ENCODE measurements at regions not wholly inside any gene's neighbourhood (a gene's known extent, or its start where the extent isn't known, plus 50 kb on each side); places are given as distances from the start of the nearest gene placed in this dataset.
A peak's percentile ranks its signal among the peaks of the same experiment; 100 is the strongest.

DNA sequence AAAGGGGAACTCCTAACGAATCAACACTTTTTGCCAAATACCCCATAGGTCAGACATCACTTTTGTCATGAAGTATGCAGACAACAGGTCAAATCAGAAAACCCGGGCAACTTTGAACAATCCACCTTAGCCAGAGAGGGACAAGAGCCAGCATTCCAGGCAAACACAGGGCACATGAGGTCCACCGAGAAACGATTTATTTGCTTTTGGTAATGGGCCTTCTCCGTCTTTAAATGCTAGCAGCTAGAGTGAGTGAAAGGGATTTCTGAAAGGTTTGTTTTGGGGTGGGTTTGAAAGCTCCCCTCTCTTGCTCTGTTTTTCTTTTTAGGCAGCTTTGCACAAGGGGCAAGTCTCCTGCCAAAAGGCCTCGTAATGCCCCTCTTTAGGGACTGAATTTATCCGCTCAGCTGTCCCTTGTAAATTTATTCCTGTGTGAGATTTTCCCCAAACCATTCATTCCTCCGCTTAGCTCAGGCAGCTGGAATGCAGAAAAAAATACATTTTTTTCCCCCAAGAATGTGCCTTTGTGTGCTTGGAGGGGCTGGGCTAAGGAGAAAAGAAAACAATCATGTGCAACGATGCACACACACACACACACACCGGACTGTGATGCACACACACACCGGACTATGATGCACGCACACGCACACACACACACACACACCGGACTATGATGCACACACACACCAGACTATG is 196.9 kb downstream of the SNX19 start:
- DNase-seq = no peak

DNA sequence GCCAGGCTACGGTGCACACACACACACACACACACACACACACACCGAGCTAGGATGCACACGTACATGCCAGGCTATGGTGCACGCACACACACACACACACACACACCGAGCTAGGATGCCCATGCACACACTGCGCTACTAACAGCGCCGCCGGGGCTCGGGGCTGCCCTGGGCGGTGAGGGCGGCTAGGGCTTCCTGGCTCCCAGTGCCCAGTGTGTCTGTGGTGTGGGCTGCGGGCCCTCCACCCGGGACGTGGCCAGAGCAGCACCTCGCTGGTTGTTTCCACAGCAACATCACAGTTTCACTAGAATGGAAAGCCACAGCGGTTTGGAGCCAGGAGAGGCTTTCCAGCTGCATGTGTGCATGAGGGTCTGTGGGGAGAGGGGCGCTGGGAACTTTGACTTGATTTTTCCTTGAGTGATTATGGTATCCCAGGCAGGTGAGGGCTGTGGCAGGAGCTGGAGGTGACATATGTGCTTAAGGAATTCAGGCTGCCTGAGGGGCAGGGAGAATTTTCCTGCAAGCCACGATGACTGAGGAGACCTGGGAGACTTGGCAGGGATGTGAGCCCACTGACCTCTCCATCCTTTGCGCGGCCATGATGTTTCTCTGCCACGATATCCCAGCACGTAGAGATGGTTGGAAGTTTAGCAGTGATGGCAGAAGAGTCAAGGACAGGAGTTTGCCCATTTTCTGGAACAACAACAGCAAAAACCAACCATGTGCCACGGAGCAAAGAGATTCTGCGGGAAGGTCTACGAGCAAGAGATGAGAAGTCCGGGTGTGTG is 195.9 kb downstream of the SNX19 start:
- no peak for DNase-seq

DNA sequence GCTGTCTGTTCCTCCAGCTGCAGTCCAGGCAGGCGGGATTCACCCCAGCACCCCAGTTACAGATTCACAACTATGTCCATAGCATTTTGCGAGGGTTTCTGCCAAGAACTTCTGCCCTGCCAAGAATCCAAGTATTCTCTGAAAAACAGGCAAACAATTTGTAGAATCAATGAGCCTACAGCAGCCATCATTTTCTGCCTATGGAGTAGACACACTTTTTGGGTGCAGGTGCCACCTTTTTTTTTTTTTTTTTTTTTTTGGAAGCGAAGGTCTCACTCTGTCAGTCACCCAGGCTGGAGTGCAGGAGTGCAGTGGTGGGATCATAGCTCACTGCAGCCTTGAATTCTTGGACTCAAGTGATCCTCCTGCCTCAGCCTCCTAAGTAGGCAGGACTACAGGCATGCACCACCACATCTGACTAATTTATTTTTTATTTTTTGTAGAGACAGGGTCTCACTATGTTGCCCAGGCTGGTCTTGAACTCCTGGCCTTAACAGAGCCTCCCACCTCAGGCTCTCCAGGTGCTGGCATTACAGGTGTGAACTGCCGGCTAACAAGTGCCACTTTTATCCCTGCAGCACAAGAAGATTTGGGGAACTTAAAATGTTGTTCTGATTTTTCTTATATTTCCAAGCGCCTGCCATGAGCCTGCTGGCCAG is 195.1 kb downstream of the SNX19 start:
- no peak for DNase-seq

DNA sequence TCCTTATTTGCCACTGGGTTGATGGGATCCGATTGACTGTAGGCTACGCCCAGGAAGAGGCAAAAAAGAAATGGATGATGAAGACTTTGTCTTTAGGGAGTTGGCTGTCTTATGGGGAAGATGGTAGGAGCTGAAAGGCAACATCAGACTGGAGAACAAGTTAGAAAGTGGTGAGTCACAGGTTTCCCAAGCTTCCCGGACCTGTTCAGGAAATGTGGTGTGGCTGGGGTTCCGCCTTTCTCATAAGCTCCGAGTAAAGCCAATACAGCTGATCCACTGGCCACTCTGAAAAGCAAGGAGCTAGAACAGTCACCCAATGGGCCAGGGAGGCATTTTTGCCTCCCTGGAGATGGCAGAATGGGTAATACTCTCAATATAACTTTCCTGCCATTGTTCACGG is 194.5 kb downstream of the SNX19 start:
- no peak for DNase-seq

- DNase-seq = no peak
Observed at GRCh38 chr11:130722401-130722800, 193.9 kb downstream of the SNX19 start.

- DNase-seq = no peak
Observed at GRCh38 chr11:130725421-130726233, 190.7 kb downstream of the SNX19 start.

DNA sequence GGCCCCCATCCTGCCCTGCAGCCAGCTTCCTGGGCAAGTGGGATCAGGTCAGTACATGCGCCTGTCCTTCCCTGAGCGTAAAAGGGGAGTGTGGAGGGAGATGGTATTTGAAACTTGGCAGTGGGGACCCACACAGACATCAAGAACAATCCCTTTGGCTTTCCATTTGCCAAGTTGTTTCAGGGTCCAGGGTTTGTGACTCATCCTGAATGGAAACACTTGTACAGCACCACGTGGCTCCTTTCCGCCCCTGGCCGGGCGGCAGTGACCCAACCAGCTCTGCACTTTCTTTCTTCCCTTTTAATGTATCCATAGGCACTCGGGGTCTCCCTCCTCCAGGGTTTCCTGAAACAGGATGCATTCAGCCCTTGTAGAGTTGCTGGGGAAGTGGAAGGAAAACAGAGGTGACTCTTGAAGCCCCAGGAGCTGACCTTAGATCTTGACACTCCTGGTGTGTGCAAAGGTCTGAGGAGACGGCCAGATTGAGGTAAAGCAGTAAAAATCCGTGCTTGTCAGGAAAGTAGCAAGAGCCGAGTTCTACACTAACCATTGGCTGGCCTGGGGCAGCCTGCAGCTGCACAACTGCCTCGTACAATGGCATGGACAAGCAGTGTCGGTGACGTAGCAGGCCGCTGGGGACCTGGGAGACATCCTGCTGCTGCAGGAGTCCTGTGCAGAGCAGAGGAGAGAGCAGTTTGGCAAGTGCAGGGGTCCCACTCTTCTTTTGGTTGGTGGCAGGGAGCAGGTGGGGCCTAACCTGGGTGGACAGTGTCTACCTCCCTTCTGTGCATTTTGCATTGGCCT is 189.8 kb downstream of the SNX19 start:
- no peak for DNase-seq

DNA sequence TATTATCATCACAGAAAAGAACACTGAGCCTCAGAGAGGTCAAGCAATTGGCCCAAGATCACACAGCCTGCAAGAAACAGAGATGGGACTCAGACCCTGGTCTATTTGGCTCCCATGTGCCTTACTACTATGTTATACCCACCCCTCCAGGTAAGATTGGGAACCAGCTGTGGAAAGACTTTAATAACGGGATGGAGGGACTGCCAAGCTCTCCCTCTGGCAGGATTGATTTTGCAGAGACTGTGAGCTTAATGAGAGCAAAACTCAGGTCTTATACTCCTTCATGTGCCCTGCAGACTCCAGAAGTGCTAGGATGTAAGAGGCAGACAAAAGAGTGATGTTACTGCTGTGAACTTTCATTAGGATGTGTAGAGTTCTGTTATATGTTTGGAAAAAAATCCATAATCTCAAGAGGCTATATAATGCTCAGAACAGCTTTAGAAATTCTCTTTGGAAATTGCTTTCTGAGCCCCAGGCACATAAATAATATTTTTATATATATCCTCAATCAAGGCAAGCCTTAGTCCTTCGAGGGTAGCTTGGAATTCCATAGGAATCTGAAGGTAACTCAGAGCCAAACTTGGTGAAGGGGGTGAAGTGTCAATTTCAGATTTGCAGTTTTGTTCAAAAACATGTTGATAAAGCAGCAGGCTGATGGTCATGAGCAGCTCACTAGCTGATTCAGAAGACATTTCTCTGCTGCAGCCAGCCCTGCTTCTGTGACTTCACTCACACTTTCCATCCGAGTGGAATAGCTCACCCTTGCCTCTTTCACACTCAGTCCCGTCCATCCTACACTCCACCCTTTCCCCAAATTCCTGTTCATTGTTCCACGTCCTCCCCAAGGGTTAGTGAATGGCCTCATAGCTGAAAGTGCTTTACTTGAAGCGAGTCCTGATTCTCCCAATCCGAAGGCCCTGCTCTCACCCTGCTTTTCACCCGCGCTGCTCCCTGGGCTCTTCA is 188.8 kb downstream of the SNX19 start:
- no peak for DNase-seq

DNA sequence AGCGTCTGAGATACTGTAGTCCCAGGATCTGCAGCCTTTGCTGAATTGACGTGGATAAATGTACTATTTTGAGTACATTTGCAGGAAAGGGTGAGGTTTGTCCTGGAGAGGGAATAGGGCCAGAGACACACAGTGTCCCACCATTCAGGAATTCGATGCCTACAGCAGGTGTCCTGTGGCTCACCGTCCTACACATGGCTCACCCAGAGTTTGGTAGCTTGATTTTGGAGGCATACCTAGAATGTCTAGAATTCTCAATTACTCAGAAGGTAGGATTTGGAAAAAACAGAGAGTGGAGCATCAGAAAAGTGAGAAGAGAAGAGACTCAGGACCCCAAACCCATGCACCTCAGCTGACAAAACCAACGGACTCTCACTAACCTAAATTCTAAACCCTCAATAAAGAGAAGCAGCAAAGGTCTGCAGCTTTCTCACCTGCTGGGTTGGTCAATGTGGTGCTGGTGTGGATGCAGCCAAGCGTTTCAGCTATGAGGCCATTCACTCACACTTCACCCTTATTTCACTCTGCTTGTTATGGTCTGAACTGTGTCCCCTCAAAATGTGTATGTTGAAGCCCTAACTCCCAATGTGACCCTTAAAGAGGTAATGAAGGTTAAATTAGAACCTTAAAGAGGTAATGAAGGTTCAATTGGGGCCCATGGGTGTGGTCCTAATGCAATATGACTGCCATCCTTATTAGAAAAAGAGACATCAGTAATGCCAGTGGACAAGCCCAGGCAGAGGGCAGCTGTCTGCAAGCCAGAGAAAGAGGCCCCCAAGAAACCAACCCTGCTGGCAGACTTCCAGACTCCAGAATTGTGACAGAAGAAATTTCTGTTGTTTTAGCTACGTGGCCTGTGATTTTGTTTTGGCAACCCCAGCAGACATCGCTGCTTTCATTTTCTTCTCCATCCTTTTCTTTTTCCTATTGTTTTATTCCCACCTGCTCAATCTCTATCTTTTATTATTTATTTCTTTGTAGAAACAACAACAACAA is 187.8 kb downstream of the SNX19 start:
- no peak for DNase-seq

DNA sequence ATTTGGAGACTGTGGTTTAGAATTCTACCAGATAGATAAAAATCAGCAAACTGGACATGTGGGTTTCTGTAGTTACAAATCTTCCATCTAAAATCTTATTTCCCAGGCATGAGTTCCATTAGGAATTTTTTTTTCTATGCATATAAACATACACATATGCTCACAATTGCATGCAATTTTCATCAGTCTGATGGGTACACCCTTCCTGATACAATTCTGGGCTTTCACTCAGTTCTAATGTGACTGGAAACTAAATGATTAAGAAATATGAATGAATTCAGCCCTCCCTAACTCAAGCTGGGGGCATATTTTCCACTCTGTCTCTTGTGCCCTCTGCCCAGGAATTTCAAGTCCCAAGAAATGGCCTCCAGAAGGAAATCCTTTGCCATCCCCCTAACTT is 187.1 kb downstream of the SNX19 start:
- no peak for DNase-seq

DNA sequence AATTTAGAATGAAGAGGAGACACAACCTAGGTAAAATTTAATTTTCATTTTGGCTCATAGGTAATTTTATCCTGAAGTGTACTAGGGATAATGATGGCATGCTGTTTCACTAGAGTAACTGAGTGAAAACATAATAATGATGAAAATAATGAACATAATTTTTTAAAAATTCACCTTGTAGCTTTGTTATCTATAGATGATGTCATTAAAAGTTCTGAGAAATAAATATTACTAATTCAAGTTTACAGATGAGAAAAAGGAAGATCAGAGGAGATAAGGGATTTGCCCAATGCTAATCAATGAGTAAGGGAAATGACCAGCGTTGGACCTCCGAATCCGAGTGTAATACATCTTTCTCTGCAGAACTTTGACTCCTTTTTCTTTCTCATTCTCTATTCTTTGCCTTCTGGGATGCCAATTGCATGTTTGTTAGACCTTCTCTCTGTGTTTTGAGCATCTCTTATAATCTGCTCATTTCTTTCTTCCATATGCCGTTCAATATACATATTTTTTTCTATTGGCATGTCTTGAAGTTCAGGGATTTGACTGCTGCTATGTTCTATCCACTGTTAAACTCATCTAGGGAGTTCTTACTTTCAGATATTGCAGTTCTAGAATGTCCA is 186.5 kb downstream of the SNX19 start:
- DNase-seq = no peak

DNA sequence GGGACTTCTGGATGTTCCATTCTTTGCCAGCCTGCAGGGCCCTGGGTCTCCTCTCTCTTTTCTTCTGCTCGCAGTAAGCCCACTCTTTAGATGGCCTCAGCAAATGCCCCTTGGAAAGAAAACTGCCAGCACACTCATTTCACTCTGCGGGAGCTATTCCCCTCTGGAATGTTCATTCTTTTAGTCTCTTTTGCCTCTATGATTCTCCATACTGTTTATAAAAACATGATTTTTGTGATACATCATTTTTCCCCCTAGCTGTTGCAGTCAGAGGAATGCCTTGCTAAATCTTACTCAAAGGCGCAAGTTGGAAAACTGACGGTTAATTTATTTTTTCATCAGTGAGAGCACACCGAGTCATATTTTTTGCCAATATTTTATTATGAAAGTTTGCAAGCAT is 184.9 kb downstream of the SNX19 start:
- DNase-seq = no peak

DNA sequence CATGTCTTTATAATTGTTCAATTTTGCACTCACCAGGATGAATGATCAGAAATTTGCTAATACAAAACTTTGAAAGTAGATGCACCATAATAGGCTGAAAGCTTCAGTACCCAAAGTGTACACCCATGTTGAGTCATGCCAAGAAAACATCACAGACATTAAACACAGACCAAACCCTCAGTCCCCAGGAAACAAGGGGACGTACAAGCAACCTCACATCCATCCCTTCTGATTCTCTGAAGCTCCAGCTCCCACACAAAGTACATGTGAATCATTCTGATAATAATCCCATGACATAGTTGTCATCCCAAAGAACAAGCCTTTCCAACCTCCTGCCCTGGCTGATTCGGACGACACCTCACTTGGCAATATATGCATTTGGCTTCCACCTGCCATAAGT is 183.8 kb downstream of the SNX19 start:
- no peak for DNase-seq

- DNase-seq = no peak
Observed at GRCh38 chr11:130737041-130737830, 179.0 kb downstream of the SNX19 start.

- DNase-seq = peak in 1 of 2 experiments; percentile 28
Observed at GRCh38 chr11:130737866-130738431, 178.3 kb downstream of the SNX19 start.

GRCh38 chr11:130738611-130739010 is 177.7 kb downstream of the SNX19 start:
- no peak for DNase-seq

DNA sequence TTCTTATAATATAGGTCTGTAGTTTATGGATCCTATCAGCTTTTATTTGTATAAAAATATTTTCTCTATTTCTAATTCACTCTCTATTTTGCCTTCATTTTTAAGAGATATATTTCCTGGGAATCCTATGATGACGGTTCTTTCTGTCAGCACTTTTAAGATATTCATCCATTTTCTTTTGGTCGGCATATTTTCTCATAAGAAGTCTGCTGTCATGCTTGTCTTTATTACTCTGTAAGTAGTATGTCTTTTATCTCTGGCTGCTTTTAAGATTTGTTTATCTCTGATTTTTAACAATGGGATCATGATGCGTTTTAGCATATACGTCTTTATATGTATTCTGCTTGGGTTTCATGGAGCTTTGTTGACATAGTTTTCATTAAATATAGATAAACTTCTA is 175.5 kb downstream of the SNX19 start:
- no peak for DNase-seq

- no peak for DNase-seq
Observed at GRCh38 chr11:130744794-130745193, 171.5 kb downstream of the SNX19 start.

All from NCI-H526 (cell line).